ENCODE measurements at regions not wholly inside any gene's neighbourhood (a gene's known extent, or its start where the extent isn't known, plus 50 kb on each side); places are given as distances from the start of the nearest gene placed in this dataset.
"Not testable (repeated sequence)": the region's sequence is repeated elsewhere in the genome, so short reads cannot be mapped to it uniquely, and the experiment has no call there.

- TF ChIP-seq EP300 (IDR thresholded peaks at IDR 0.05) (no peak), CTCF (IDR thresholded peaks at IDR 0.05) (no peak), POLR2A (IDR thresholded peaks at IDR 0.05) (no peak)
- H3K36me3 ChIP-seq, result no peaks in the 10 kb centered on the region
- H3K27me3 ChIP-seq, result no peaks in the 10 kb centered on the region
- H3K4me3 ChIP-seq, result no peak overlapping the region
- H3K4me1 ChIP-seq, result no peaks in the 10 kb centered on the region
- DNase-seq (ENCODE audit: low spot score in 2 of 2), result no peak
- no peaks in the 10 kb centered on the region for H3K9me3 ChIP-seq
- no peak overlapping the region for H3K27ac ChIP-seq
These were observed 120.9 kb downstream of the TMEM168 start for GRCh38 chr7:112669306-112669705.

GRCh38 chr7:112670193-112670592 is 120.0 kb downstream of the TMEM168 start:
- WGBS, result 85% methylated on average over 4 of the region's 4 CpGs
- Histone ChIP-seq H3K27ac (no peak overlapping the region), H3K4me1 (no peaks in the 10 kb centered on the region), H3K36me3 (no peaks in the 10 kb centered on the region), H3K9me3 (no peaks in the 10 kb centered on the region), H3K4me3 (no peak overlapping the region), H3K27me3 (no peaks in the 10 kb centered on the region)
- TF ChIP-seq CTCF (IDR thresholded peaks at IDR 0.05) (no peak), POLR2A (IDR thresholded peaks at IDR 0.05) (no peak), POLR2AphosphoS5 (IDR thresholded peaks at IDR 0.05) (no peak), EP300 (IDR thresholded peaks at IDR 0.05) (no peak)
- DNase-seq (ENCODE audit: low spot score in 2 of 2), result no peak

- Histone ChIP-seq H3K27ac (no peak overlapping the region), H3K27me3 (no peaks in the 10 kb centered on the region), H3K36me3 (no peaks in the 10 kb centered on the region), H3K9me3 (no peaks in the 10 kb centered on the region), H3K4me3 (no peak overlapping the region), H3K4me1 (no peaks in the 10 kb centered on the region)
- no peak for DNase-seq (ENCODE audit: low spot score in 2 of 2)
- no peak for TF ChIP-seq EP300 (IDR thresholded peaks at IDR 0.05)
- TF ChIP-seq CTCF (IDR thresholded peaks at IDR 0.05), result no peak
- TF ChIP-seq POLR2A (IDR thresholded peaks at IDR 0.05), result no peak
- no peak for TF ChIP-seq POLR2AphosphoS5 (IDR thresholded peaks at IDR 0.05)
- 89% methylated on average over 6 of the region's 6 CpGs for WGBS
These were observed 111.6 kb downstream of the TMEM168 start for GRCh38 chr7:112678626-112679025.

- H3K27ac ChIP-seq, H3K36me3 ChIP-seq: not testable (repeated sequence)
- WGBS, result 79% methylated on average over 5 of the region's 6 CpGs
These were observed 100.6 kb downstream of the TMEM168 start for GRCh38 chr7:112689466-112690177.

GRCh38 chr7:112692333-112692732 is 97.9 kb downstream of the TMEM168 start:
- no peak for DNase-seq (ENCODE audit: low spot score in 2 of 2)
- H3K4me1 ChIP-seq, result no peaks in the 10 kb centered on the region
- H3K36me3 ChIP-seq, result no peaks in the 10 kb centered on the region
- no peaks in the 10 kb centered on the region for H3K9me3 ChIP-seq
- TF ChIP-seq POLR2A (IDR thresholded peaks at IDR 0.05), result no peak
- no peak for TF ChIP-seq POLR2AphosphoS5 (IDR thresholded peaks at IDR 0.05)
- no peak for TF ChIP-seq CTCF (IDR thresholded peaks at IDR 0.05)
- no peak for TF ChIP-seq EP300 (IDR thresholded peaks at IDR 0.05)
- no peak overlapping the region for H3K4me3 ChIP-seq
- no peak overlapping the region for H3K27ac ChIP-seq
- no peaks in the 10 kb centered on the region for H3K27me3 ChIP-seq
- 51% methylated on average over 2 of the region's 2 CpGs for WGBS

More at GRCh38 chr7:112689466-112690177, 100.6 kb downstream of the TMEM168 start:
- H3K27me3 ChIP-seq; H3K4me3 ChIP-seq; H3K9me3 ChIP-seq; H3K4me1 ChIP-seq; DNase-seq (ENCODE audit: low spot score in 2 of 2): not testable (repeated sequence)

- not testable (repeated sequence) for H3K4me1 ChIP-seq; H3K4me3 ChIP-seq; H3K9me3 ChIP-seq; H3K27me3 ChIP-seq; DNase-seq (ENCODE audit: low spot score in 2 of 2); H3K27ac ChIP-seq; H3K36me3 ChIP-seq
- 91% methylated on average over 15 of the region's 30 CpGs for WGBS
These were observed 93.0 kb downstream of the TMEM168 start for GRCh38 chr7:112697211-112697610.

Data from suprapubic skin (tissue), 4 donors.